ENCODE measurements at regions not wholly inside any gene's neighbourhood (a gene's known extent, or its start where the extent isn't known, plus 50 kb on each side); places are given as distances from the start of the nearest gene placed in this dataset.
"Not testable (repeated sequence)": the region's sequence is repeated elsewhere in the genome, so short reads cannot be mapped to it uniquely, and the experiment has no call there.

DNA sequence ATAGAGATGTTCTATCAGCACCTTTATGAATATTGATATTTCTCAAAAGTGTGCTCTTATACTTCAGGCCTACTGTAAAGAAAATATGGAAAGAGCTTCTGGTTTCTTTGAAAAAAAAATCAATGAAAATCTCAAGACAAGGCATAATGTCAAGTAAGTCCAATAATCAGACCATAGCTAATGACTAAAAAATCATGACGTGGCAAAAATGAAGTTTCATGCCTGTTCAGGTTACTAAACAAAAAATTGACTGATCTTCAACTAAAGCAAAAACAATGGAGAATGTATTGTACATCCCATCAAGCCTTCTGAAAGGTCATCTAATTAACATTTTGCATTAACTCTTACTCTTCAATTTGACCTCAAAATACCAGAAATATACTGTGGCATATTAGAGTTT, 824.4 kb downstream of the EPHA4 start:
- intact Hi-C loops (cut with DNase I): no loop called here
- DNase-seq: no peak
- ATAC-seq: no peak

- ATAC-seq (peak in 1 of 2 donors; percentile 19), DNase-seq (no peak)
- intact Hi-C loops (cut with DNase I): no loop called here
These were observed 823.1 kb downstream of the EPHA4 start for GRCh38 chr2:220748875-220749479.

GRCh38 chr2:220753486-220753885, 818.6 kb downstream of the EPHA4 start:
- no peak for ATAC-seq
- intact Hi-C loops (cut with DNase I): no loop called here
- DNase-seq: no peak

- intact Hi-C loops (cut with DNase I): no loop called here
- no peak for ATAC-seq
- DNase-seq: no peak
These were observed 815.5 kb downstream of the EPHA4 start for GRCh38 chr2:220756653-220757052.

DNA sequence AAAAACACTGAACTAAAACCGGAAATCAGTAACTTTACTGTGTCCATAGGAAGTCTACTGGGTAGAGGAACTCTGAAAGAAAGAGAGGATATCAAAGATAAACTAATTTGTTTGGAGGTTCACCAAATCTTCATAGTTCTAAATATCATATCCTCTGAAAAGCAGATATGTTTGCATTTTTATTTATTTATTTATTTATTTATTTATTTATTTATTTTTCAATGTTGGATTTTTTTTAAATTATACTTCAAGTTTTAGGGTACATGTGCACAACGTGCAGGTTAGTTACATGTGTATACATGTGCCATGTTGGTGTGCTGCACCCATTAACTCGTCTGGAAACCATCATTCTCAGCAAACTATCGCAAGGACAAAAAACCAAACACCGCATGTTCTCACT, 813.7 kb downstream of the EPHA4 start:
- intact Hi-C loops (cut with DNase I); DNase-seq; ATAC-seq: not testable (repeated sequence)

DNA sequence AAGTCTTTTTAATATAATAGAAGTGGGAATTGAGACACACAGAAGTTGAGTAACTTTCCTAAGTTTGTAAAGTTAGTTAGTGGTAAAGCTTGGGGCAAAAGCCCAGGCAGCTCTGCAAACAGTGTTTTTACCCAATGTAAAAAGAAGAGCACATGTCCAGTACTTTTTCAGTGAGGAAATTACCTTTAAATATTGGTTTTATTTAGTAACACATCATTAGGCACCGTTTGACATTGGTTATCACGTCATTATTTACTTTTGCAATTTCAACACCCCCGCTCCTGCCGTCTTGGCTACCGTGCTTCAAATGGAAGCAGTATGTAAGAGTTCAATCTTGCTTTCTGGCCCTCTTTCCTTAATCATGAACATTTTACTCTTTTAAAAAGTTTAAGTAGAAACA, 807.9 kb downstream of the EPHA4 start:
- DNase-seq: no peak
- intact Hi-C loops (cut with DNase I): no loop called here
- no peak for ATAC-seq

- DNase-seq: no peak
- intact Hi-C loops (cut with DNase I): no loop called here
- ATAC-seq: no peak
These were observed 804.4 kb downstream of the EPHA4 start for GRCh38 chr2:220767591-220768255.

DNA sequence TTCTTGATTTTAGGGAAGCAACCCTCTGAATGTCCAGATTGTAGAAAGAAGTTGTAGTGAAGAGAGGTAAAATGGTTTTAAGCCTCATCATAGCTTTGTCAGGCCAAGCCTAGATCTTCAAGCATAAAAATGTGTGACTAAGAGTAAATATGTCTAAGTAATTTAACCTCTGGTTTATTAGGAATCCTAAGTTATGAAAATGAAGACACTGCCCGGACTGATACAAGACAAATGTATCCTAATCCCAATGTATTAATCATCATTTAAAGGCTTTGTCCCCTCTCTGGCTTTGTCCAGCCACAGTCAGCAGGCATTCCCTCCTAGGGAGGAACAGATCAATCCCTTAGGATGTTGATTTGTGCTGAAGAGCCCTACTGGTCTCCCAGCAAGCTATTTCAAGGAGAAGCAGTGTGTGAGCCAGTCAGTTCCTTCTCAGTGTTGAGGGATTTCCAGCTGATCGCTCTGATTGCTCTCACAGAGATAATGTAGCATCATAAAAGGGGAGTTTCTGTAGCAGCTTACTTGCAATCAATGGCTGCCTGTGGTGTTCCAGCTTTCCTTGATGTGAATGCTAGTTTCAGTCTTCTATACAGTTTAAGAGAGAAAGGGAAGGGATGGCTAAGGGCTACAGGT, 796.1 kb downstream of the EPHA4 start:
- ATAC-seq: no peak
- intact Hi-C loops (cut with DNase I): no loop called here
- DNase-seq: no peak

DNA sequence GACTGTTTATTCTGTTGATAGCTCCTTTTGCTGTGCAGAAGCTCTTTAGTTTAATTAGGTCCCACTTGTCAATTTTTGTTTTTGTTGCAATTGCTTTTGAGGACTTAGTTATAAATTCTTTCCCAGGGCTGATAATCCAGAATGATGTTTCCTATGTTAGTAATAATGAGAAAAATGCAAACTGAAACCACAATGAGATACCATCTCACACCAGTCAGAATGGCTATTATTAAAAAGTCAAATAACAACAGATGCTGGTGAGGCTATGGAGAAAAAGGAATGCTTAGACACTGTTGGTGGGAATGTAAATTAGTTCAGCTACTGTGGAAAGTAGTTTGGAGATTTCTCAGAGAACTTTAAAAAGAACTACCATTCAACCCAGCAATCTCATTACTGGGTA, 793.0 kb downstream of the EPHA4 start:
- intact Hi-C loops (cut with DNase I); DNase-seq; ATAC-seq: not testable (repeated sequence)

- intact Hi-C loops (cut with DNase I): no loop called here
These were observed 792.6 kb downstream of the EPHA4 start for GRCh38 chr2:220779511-220779910.

DNA sequence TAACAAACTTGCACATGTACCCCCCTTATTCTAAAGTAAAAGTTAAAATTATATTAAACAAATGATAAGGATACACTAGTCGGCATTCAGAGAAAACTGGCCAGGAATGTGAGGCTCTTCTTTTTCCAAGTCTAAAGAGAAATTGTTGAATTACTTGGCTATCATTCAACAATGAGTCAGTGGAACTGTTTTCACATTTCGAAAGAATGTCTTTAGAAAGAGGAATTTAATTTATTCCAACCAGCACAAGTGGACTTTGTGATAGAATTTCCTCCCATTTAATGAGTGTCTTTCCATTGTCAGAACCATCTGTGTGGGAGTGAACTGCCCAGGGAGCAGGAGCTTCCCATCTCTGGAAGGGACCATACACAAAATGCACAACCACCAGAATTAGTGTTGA, 792.2 kb downstream of the EPHA4 start:
- intact Hi-C loops (cut with DNase I): no loop called here
- ATAC-seq: peak in 1 of 2 donors; percentile 32
- no peak for DNase-seq

More at GRCh38 chr2:220779511-220779910, 792.6 kb downstream of the EPHA4 start:
- ATAC-seq (no peak), DNase-seq (no peak)

DNA sequence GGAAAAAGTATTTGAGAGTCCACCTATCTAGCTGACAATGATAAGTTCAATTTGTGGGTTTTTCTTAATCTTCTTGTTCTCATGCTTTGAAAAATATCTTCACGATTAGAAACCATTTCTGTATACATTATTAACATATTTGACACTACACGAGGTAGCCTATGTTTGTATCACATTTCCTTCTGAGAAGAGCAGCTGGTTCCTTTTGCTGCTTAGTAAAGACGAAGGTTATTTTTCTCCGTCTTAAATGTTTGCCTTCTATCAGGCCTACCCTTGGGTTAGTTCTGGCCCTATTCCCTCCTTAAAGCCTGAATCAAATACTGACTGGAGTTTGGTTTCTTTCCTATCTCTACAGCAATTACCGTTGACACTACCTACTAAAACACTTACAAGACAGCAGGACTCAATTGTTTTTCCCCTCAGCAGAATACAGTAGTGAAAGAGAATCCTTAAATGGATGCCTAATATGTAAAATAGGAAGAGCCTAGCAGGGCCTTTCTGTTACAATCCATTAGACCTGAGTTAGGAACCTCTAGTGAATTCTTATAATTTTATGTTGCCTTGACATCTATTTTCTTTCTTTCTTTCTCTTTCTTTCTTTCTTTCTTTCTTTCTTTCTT, 790.4 kb downstream of the EPHA4 start:
- intact Hi-C loops (cut with DNase I): no loop called here
- no peak for DNase-seq

GRCh38 chr2:220782609-220783113, 789.4 kb downstream of the EPHA4 start:
- DNase-seq (no peak), ATAC-seq (no peak)
- intact Hi-C loops (cut with DNase I): no loop called here

More for the DNA sequence above, 790.4 kb downstream of the EPHA4 start:
- ATAC-seq: no peak

DNA sequence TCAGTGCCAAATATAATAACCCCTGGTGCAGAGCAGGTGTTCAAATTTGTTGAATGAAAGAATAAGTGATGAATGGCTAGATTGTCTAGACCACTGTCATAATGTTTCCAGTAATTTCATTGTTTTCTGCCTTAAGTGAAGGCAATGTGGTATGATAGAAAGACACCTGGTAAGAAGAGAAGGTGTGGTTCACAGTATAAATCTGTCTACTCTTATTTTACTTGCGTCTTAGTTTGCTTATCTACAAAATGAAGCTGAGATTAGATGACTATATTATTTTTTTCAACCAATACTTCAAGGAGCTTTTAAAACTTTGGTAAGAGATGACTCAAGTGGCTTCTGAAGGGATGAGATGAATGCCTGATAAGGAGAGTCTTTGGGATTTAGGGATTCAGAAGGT, 788.4 kb downstream of the EPHA4 start:
- DNase-seq: no peak
- no peak for ATAC-seq
- intact Hi-C loops (cut with DNase I): no loop called here

DNA sequence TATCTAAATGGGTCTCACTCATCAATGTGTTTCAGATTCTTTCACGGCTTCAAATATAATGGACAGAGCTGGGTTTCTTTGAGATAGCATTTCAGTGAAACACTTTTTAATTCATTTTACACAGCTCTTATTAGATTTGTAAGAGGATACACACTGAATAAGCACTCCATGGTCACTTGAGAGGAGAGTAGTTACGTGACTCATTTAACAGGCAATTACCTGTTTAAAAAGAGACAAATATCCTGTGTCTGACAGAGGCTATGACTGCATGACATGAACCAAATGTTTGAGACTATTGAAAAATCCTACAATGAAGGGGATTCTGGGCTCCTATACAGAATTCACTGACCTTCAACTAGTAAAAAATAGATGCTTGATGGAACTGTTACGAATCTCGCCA, 786.9 kb downstream of the EPHA4 start:
- ATAC-seq: no peak
- intact Hi-C loops (cut with DNase I): no loop called here
- no peak for DNase-seq

DNA sequence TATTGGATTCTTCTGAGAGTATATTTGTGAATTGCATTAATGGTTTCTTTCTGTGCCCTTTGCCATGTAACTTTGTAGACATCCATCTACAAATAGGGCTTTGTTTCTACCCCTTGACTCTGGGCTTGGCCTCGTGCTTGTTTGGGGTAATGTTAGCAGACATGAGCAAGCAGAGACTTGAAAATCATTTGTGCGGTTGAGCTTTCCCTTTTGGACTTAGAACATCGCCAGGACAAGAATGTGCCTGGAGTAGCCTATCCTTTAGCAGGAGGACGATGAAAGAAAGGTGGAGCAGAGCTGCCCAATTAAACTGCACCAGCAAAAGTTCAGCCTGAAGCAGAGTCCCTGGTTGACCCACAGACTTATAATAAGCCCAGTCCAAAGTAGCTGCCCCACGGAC, 785.9 kb downstream of the EPHA4 start:
- DNase-seq: no peak
- no peak for ATAC-seq
- intact Hi-C loops (cut with DNase I): no loop called here

GRCh38 chr2:220787251-220787650, 784.9 kb downstream of the EPHA4 start:
- ATAC-seq (no peak), DNase-seq (no peak)
- intact Hi-C loops (cut with DNase I): no loop called here

GRCh38 chr2:220789961-220790360, 782.1 kb downstream of the EPHA4 start:
- ATAC-seq: no peak
- intact Hi-C loops (cut with DNase I): no loop called here

GRCh38 chr2:220795705-220796104, 776.4 kb downstream of the EPHA4 start:
- no peak for DNase-seq
- intact Hi-C loops (cut with DNase I): no loop called here
- no peak for ATAC-seq

More at GRCh38 chr2:220789961-220790360, 782.1 kb downstream of the EPHA4 start:
- no peak for DNase-seq

DNA sequence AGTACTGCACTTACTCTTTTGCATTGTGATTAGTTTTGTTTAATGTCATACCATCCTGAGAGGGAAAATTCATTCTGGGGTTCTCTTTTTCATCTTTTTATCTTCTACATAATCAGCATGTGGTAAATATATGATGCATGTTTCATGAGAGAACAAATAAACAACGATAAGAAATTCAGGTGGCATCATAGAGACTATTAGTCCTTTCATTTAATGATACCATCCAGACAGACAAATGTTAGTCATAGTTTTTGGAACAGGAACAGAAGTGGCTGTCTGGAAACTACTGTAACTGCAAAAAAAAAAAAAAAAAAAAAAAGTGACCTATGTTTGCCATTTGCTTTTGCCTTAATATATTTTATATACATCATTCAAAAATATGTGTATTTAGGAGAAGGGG, 761.0 kb downstream of the EPHA4 start:
- intact Hi-C loops (cut with DNase I): no loop called here
- no peak for DNase-seq
- no peak for ATAC-seq
